Hepatocyte (in vitro differentiated cells): ENCODE measurements at regions not wholly inside any gene's neighbourhood (a gene's known extent, or its start where the extent isn't known, plus 50 kb on each side); places are given as distances from the start of the nearest gene placed in this dataset.

Experiments
- EZH2 ChIP-seq: fragments of 200-600 bp; sonication (generic); IDR thresholded peaks from 2 replicates; pipeline ENCODE4 v1.6.1; 2016; ENCODE audit warnings: antibody characterized with exemption, mild to moderate bottlenecking, borderline replicate concordance
- EZH2phosphoT487 ChIP-seq: fragments of 200-600 bp; sonication (generic); IDR thresholded peaks from one replicate; pipeline ENCODE4 v1.6.1; 2018; ENCODE audit warnings: antibody characterized with exemption, mild to moderate bottlenecking, low read depth, moderate library complexity; ENCODE audit not compliant: unreplicated experiment, severe bottlenecking
- TF ChIP-seq, protein P1 (sequence below): fragments of 200-600 bp; sonication (generic); IDR thresholded peaks from 2 replicates; pipeline ENCODE4 v1.5.1; 2016; ENCODE audit warnings: antibody characterized with exemption, mild to moderate bottlenecking; ENCODE audit not compliant: poor library complexity

DNA sequence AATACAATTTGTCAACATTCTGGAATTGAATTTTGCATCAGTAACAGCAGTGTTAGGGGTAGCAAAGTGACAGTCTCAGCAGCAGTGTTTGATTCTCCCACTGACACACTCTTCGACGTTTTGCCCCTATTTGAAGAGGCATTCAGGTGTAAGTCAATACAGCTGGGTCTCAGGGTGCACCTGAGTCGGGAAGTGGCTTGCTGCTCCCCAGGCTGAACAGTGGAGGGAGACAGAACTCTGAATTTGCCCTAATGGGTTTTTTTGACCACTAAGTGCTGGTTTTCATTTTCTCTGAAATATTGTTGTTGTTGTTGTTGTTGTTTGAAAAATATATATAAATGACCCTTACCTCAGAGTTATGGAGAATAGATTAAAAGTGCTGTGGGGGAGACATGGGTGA, 223.2 kb downstream of the TLR4 start:
- TF ChIP-seq, protein P1, sequence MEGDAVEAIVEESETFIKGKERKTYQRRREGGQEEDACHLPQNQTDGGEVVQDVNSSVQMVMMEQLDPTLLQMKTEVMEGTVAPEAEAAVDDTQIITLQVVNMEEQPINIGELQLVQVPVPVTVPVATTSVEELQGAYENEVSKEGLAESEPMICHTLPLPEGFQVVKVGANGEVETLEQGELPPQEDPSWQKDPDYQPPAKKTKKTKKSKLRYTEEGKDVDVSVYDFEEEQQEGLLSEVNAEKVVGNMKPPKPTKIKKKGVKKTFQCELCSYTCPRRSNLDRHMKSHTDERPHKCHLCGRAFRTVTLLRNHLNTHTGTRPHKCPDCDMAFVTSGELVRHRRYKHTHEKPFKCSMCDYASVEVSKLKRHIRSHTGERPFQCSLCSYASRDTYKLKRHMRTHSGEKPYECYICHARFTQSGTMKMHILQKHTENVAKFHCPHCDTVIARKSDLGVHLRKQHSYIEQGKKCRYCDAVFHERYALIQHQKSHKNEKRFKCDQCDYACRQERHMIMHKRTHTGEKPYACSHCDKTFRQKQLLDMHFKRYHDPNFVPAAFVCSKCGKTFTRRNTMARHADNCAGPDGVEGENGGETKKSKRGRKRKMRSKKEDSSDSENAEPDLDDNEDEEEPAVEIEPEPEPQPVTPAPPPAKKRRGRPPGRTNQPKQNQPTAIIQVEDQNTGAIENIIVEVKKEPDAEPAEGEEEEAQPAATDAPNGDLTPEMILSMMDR, result no peak
- TF ChIP-seq EZH2 (no peak), EZH2phosphoT487 (no peak)
